Smooth muscle cell (in vitro differentiated cells): ENCODE measurements at regions not wholly inside any gene's neighbourhood (a gene's known extent, or its start where the extent isn't known, plus 50 kb on each side); places are given as distances from the start of the nearest gene placed in this dataset.

ENCODE experiments used
- DNase-seq: peaks from one replicate; lab custom pipeline; 2025; ENCODE audit not compliant: unreplicated experiment; lab: John Stamatoyannopoulos, UW
- H2AFZ ChIP-seq: fragments of 200-600 bp; sonication (generic); 2 replicates; pipeline ENCODE4 v1.6.0; 2016; ENCODE audit warnings: antibody characterized with exemption, low read depth, mild to moderate bottlenecking
- H3F3A ChIP-seq: fragments of 200-600 bp; sonication (generic); 2 replicates; pipeline ENCODE4 v1.6.0; 2017; ENCODE audit warnings: antibody characterized with exemption, low read depth
- H3K27ac ChIP-seq: fragments of 200-600 bp; sonication (generic); 2 replicates; pipeline ENCODE4 v1.5.1; 2016; ENCODE audit warnings: low read depth, mild to moderate bottlenecking
- H3K27me3 ChIP-seq: fragments of 200-600 bp; sonication (generic); 2 replicates; pipeline ENCODE4 v1.6.1; 2016; ENCODE audit warnings: low read depth, mild to moderate bottlenecking
- H3K36me3 ChIP-seq: fragments of 200-600 bp; sonication (generic); 2 replicates; pipeline ENCODE4 v1.5.1; 2016; ENCODE audit warnings: low read depth
- H3K4me1 ChIP-seq: fragments of 200-600 bp; sonication (generic); 2 replicates; pipeline ENCODE4 v1.5.1; 2016; ENCODE audit warnings: low read depth
- H3K4me2 ChIP-seq: fragments of 200-600 bp; sonication (generic); 2 replicates; pipeline ENCODE4 v1.6.0; 2016; ENCODE audit warnings: mild to moderate bottlenecking
- H3K4me3 ChIP-seq: fragments of 200-600 bp; sonication (generic); 2 replicates; pipeline ENCODE4 v1.5.1; 2016; ENCODE audit warnings: mild to moderate bottlenecking
- H3K79me2 ChIP-seq: fragments of 200-600 bp; sonication (generic); 2 replicates; pipeline ENCODE4 v1.6.0; 2016; ENCODE audit warnings: low read depth, mild to moderate bottlenecking
- H3K9ac ChIP-seq: fragments of 200-600 bp; sonication (generic); 2 replicates; pipeline ENCODE4 v1.6.0; 2016; ENCODE audit warnings: low read depth
- H3K9me3 ChIP-seq: fragments of 200-600 bp; sonication (generic); replicated peaks from 2 replicates; pipeline ENCODE4 v1.5.1; 2016; ENCODE audit warnings: low read depth
- H4K20me1 ChIP-seq: fragments of 200-600 bp; sonication (generic); 2 replicates; pipeline ENCODE4 v1.6.0; 2016; ENCODE audit warnings: low read depth
- WGBS: methylation state at CpG from one replicate; pipeline ENCODE4 v1.1.7; 2016; ENCODE audit warnings: low lambda C conversion rate; 5-methylcytosine and 5-hydroxymethylcytosine counted together
- TF ChIP-seq, protein P1 (sequence below): fragments of 200-600 bp; sonication (generic); IDR thresholded peaks from 2 replicates; pipeline ENCODE4 v1.5.1; 2017; ENCODE audit warnings: borderline replicate concordance, mild to moderate bottlenecking, antibody characterized with exemption; ENCODE audit not compliant: insufficient read depth, poor library complexity, severe bottlenecking

DNA sequence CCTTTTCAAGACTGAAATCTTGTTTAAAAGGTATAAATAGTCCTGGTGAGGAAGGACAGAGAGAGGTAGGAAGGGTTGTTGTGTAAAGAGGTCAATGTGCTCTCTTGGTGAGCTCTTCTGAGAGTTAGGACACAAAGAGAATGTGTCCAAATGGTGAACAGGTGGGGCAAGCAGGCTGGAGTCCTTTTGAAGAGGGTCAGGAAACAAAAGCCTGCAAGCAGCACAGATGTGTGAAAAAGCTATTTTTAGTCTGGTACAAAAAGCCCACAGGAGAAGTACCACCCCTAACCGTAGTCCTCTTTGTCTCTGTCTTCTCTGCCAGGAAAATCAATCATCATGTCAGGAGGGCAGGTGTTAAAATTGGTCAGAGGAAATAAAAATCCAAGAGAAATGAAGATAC lies 54.4 kb upstream of the SYN3 start:
- Histone ChIP-seq H3K9me3 (no peaks in the 10 kb centered on the region), H3K4me1 (no peaks in the 10 kb centered on the region), H3K27me3 (no peaks in the 10 kb centered on the region), H3K36me3 (no peaks in the 10 kb centered on the region), H3K9ac (no peak overlapping the region), H3K79me2 (no peaks in the 10 kb centered on the region), H3F3A (no peaks in the 10 kb centered on the region), H3K4me2 (no peak overlapping the region), H3K27ac (no peak overlapping the region), H3K4me3 (no peak overlapping the region), H2AFZ (no peak overlapping the region), H4K20me1 (no peaks in the 10 kb centered on the region)
- TF ChIP-seq, protein P1, sequence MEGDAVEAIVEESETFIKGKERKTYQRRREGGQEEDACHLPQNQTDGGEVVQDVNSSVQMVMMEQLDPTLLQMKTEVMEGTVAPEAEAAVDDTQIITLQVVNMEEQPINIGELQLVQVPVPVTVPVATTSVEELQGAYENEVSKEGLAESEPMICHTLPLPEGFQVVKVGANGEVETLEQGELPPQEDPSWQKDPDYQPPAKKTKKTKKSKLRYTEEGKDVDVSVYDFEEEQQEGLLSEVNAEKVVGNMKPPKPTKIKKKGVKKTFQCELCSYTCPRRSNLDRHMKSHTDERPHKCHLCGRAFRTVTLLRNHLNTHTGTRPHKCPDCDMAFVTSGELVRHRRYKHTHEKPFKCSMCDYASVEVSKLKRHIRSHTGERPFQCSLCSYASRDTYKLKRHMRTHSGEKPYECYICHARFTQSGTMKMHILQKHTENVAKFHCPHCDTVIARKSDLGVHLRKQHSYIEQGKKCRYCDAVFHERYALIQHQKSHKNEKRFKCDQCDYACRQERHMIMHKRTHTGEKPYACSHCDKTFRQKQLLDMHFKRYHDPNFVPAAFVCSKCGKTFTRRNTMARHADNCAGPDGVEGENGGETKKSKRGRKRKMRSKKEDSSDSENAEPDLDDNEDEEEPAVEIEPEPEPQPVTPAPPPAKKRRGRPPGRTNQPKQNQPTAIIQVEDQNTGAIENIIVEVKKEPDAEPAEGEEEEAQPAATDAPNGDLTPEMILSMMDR: no peak
- DNase-seq: no peak
- WGBS: 71% methylated on average over 1 of the region's 1 CpG

- Histone ChIP-seq H3K4me1 (no peaks in the 10 kb centered on the region), H3K27ac (no peak overlapping the region), H3K9ac (no peak overlapping the region), H3K36me3 (no peaks in the 10 kb centered on the region), H3K4me3 (no peak overlapping the region), H3K27me3 (no peaks in the 10 kb centered on the region), H4K20me1 (no peaks in the 10 kb centered on the region), H3K79me2 (no peaks in the 10 kb centered on the region), H3K9me3 (no peaks in the 10 kb centered on the region), H2AFZ (no peak overlapping the region), H3K4me2 (no peak overlapping the region), H3F3A (no peaks in the 10 kb centered on the region)
- TF ChIP-seq, protein P1: no peak
- 20% methylated on average over 4 of the region's 4 CpGs for WGBS
- DNase-seq: no peak
These were observed 53.3 kb upstream of the SYN3 start for GRCh38 chr22:33111491-33111890.

DNA sequence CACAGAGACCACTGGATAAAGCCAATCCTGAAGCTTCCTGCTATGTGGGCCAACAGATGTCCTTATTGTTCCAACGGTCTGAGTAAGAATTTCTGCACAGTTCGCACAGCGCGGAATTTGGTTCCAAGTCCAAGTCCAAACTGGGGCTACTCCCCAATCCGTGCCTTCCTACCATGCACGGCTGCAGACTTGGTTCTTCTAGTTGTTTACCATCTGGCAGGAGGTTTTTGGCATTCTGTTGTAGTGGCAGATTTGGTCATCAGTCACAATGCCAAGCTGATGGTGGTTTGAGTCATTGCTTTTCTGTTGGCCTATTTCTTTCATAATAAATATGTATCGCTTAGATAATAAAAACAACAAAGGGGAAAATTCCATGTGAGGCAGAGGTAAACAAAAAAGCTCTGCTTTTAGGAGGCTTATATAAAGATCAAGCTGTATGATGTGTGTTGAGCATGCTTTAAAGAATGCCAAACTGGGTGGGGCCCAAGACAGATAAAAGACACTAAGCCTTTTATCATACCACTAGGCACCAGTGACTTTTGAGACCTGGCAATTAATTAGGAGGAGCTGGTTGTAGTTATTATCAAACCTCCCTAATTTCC lies 52.5 kb upstream of the SYN3 start:
- Histone ChIP-seq H3K4me1 (no peaks in the 10 kb centered on the region), H3K27ac (no peak overlapping the region), H3K4me3 (no peak overlapping the region), H4K20me1 (no peaks in the 10 kb centered on the region), H3K36me3 (no peaks in the 10 kb centered on the region), H3K9ac (no peak overlapping the region), H3K9me3 (no peaks in the 10 kb centered on the region), H3K79me2 (no peaks in the 10 kb centered on the region), H3F3A (no peaks in the 10 kb centered on the region), H3K4me2 (no peak overlapping the region), H2AFZ (no peak overlapping the region), H3K27me3 (no peaks in the 10 kb centered on the region)
- TF ChIP-seq, protein P1: no peak
- WGBS: 97% methylated on average over 7 of the region's 7 CpGs
- DNase-seq: no peak
